Hepatocyte (in vitro differentiated cells): ENCODE measurements at regions not wholly inside any gene's neighbourhood (a gene's known extent, or its start where the extent isn't known, plus 50 kb on each side); places are given as distances from the start of the nearest gene placed in this dataset.

ENCODE experiments used
- DNase-seq: peaks from one replicate; pipeline ENCODE4 v3.0.0-alpha.2; 2016; ENCODE audit warnings: low spot score
- H2AFZ ChIP-seq: fragments of 200-600 bp; sonication (generic); 2 replicates; pipeline ENCODE4 v1.6.0; 2016; ENCODE audit warnings: antibody characterized with exemption, mild to moderate bottlenecking
- H3K27ac ChIP-seq: fragments of 200-600 bp; sonication (generic); 2 replicates; pipeline ENCODE4 v1.5.1; 2016; ENCODE audit warnings: mild to moderate bottlenecking
- H3K27me3 ChIP-seq: fragments of 200-600 bp; sonication (generic); 2 replicates; pipeline ENCODE4 v1.6.1; 2016
- H3K36me3 ChIP-seq: fragments of 200-600 bp; sonication (generic); replicated peaks from 2 replicates; pipeline ENCODE4 v1.5.1; 2016; ENCODE audit warnings: low read depth; ENCODE audit not compliant: insufficient read depth
- H3K4me1 ChIP-seq: fragments of 200-600 bp; sonication (generic); 2 replicates; pipeline ENCODE4 v1.5.1; 2016; ENCODE audit warnings: mild to moderate bottlenecking, moderate library complexity; ENCODE audit not compliant: insufficient read depth
- H3K4me2 ChIP-seq: fragments of 200-600 bp; sonication (generic); 2 replicates; pipeline ENCODE4 v1.6.0; 2016
- H3K4me3 ChIP-seq: fragments of 200-600 bp; sonication (generic); 2 replicates; pipeline ENCODE4 v1.5.1; 2016; ENCODE audit warnings: mild to moderate bottlenecking
- H3K79me2 ChIP-seq: fragments of 200-600 bp; sonication (generic); 2 replicates; pipeline ENCODE4 v1.6.0; 2017; ENCODE audit warnings: mild to moderate bottlenecking
- H3K9me2 ChIP-seq: fragments of 200-600 bp; sonication (generic); replicated peaks from 2 replicates; pipeline ENCODE4 v1.6.0; 2017; ENCODE audit warnings: mild to moderate bottlenecking; ENCODE audit not compliant: insufficient read depth
- H3K9me3 ChIP-seq: fragments of 200-600 bp; sonication (generic); 2 replicates; pipeline ENCODE4 v1.5.1; 2016; ENCODE audit warnings: low read depth, mild to moderate bottlenecking
- H4K20me1 ChIP-seq: fragments of 200-600 bp; sonication (generic); 2 replicates; pipeline ENCODE4 v1.6.0; 2016; ENCODE audit warnings: mild to moderate bottlenecking; ENCODE audit not compliant: insufficient read depth, poor library complexity, severe bottlenecking
- EZH2 ChIP-seq: fragments of 200-600 bp; sonication (generic); IDR thresholded peaks from 2 replicates; pipeline ENCODE4 v1.6.1; 2016; ENCODE audit warnings: antibody characterized with exemption, mild to moderate bottlenecking, borderline replicate concordance
- EZH2phosphoT487 ChIP-seq: fragments of 200-600 bp; sonication (generic); IDR thresholded peaks from one replicate; pipeline ENCODE4 v1.6.1; 2018; ENCODE audit warnings: antibody characterized with exemption, mild to moderate bottlenecking, low read depth, moderate library complexity; ENCODE audit not compliant: unreplicated experiment, severe bottlenecking
- WGBS: methylation state at CpG from one replicate; pipeline ENCODE4 v1.1.6; 2016; ENCODE audit warnings: low lambda C conversion rate; ENCODE audit errors: missing lambda C conversion rate; 5-methylcytosine and 5-hydroxymethylcytosine counted together
- TF ChIP-seq, protein P1 (sequence below): fragments of 200-600 bp; sonication (generic); IDR thresholded peaks from 2 replicates; pipeline ENCODE4 v1.5.1; 2016; ENCODE audit warnings: antibody characterized with exemption, mild to moderate bottlenecking; ENCODE audit not compliant: poor library complexity

DNA sequence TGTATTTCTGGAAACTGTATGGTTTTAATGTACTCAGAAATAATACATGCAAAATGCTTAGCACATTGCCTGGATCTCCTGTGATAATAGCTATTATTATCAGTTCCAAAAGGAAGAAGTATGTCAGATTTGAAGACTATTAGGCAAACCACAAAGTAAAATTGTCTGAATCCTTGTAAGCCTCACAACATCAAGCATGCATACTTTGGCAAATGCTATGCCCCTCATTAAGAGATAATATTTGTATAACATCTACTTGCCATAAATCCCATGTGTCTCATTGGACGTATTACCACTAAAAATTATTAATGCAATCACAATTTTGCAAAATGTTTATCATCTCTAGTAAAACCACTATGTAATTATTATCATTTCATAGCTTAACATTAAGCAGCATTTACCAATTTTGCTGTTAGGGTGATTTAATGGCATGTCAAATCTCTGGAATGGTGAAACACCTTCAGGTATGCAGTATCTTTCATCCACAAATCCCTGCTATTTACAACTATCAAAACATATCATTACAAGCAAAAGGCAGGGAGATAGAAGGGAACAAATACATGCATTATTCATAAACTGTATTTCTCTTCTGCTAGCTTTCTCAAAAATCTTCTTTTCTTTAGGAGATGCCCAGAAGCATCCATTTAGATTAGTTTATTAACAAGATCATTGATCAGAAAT lies 974.6 kb upstream of the RAG2 start:
- Histone ChIP-seq H3K4me1 (no peaks in the 10 kb centered on the region), H3K9me2 (no peaks in the 10 kb centered on the region), H2AFZ (no peak overlapping the region), H3K27me3 (no peaks in the 10 kb centered on the region), H3K36me3 (no peaks in the 10 kb centered on the region), H3K4me3 (no peak overlapping the region), H3K27ac (no peak overlapping the region), H3K79me2 (no peaks in the 10 kb centered on the region), H3K4me2 (no peak overlapping the region), H4K20me1 (no peaks in the 10 kb centered on the region), H3K9me3 (no peaks in the 10 kb centered on the region)
- no peak for TF ChIP-seq EZH2
- TF ChIP-seq, protein P1, sequence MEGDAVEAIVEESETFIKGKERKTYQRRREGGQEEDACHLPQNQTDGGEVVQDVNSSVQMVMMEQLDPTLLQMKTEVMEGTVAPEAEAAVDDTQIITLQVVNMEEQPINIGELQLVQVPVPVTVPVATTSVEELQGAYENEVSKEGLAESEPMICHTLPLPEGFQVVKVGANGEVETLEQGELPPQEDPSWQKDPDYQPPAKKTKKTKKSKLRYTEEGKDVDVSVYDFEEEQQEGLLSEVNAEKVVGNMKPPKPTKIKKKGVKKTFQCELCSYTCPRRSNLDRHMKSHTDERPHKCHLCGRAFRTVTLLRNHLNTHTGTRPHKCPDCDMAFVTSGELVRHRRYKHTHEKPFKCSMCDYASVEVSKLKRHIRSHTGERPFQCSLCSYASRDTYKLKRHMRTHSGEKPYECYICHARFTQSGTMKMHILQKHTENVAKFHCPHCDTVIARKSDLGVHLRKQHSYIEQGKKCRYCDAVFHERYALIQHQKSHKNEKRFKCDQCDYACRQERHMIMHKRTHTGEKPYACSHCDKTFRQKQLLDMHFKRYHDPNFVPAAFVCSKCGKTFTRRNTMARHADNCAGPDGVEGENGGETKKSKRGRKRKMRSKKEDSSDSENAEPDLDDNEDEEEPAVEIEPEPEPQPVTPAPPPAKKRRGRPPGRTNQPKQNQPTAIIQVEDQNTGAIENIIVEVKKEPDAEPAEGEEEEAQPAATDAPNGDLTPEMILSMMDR: no peak
- TF ChIP-seq EZH2phosphoT487: no peak
- no peak for DNase-seq
- WGBS: 39% methylated on average over 1 of the region's 1 CpG

DNA sequence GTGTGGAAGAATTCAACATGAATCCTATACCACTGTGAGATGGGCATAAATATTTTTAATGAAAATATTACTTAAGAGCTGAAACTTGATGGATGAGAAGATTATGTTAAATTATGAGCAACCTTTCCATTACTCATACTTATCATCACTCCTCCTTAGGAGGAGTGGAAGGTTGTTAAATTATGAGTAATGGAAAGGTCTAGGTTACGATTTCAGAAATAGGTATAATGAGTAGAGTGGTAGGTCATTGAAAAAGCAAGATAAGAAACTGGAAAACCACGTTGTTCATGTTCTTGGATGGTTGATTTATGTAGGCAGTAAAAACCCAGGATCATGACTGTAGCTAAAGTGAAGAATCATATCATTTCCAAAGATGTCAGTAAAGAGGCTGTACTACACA lies 973.2 kb upstream of the RAG2 start:
- Histone ChIP-seq H3K36me3 (no peaks in the 10 kb centered on the region), H3K27ac (no peak overlapping the region), H3K9me2 (no peaks in the 10 kb centered on the region), H2AFZ (no peak overlapping the region), H3K79me2 (no peaks in the 10 kb centered on the region), H3K4me1 (no peaks in the 10 kb centered on the region), H4K20me1 (no peaks in the 10 kb centered on the region), H3K4me3 (no peak overlapping the region), H3K9me3 (no peaks in the 10 kb centered on the region), H3K27me3 (no peaks in the 10 kb centered on the region), H3K4me2 (no peak overlapping the region)
- DNase-seq: no peak
- no peak for TF ChIP-seq EZH2
- TF ChIP-seq EZH2phosphoT487: no peak
- TF ChIP-seq, protein P1: no peak
- 49% methylated on average over 2 of the region's 2 CpGs for WGBS

DNA sequence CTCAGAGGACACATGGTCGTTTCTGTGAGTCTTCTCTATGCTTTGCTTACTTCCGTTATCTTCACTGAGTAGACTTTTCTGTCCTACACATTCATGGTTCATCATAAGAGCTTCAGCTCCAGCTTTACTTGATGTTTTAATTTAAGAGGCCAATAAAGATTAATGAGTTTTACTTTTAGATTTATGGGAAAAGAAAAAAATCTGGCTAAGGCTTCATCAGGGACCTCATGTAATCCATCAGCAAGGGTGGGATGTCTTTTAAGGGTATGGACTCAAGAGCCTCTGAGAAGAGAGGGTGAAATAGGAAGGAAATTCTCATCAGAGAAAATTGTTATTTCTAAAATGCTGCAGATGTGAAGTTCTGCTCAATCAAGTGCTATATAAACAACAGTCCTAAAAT lies 963.0 kb upstream of the RAG2 start:
- WGBS: 55% methylated on average over 2 of the region's 2 CpGs
- H3K4me3 ChIP-seq: no peak overlapping the region
- no peaks in the 10 kb centered on the region for H3K9me2 ChIP-seq
- H3K4me2 ChIP-seq: no peak overlapping the region
- no peak overlapping the region for H3K27ac ChIP-seq
- H3K79me2 ChIP-seq: no peaks in the 10 kb centered on the region
- H3K4me1 ChIP-seq: no peaks in the 10 kb centered on the region
- DNase-seq: no peak
- H3K27me3 ChIP-seq: no peaks in the 10 kb centered on the region
- no peaks in the 10 kb centered on the region for H3K9me3 ChIP-seq
- no peaks in the 10 kb centered on the region for H4K20me1 ChIP-seq
- TF ChIP-seq EZH2: no peak
- TF ChIP-seq, protein P1: no peak
- no peak for TF ChIP-seq EZH2phosphoT487
- no peaks in the 10 kb centered on the region for H3K36me3 ChIP-seq
- no peak overlapping the region for H2AFZ ChIP-seq

DNA sequence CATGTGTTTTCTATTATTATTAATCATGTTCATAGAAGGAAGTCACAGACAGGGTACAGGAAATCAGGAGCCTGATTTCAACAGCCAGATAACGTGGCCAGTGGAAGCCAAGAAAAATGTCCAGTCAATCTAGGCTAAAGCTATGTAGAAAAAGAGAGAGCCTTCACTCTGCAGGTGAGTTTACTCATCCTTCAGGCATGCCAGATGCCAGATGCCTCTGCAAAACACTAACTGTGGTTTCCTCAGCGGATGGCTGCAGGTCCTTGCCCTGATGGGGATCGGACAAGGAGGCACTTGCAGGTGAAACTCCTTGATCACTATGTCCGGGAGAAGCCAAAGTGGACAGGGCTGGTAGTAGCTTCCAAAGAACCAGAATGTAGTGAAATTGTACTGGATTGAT lies 962.3 kb upstream of the RAG2 start:
- Histone ChIP-seq H3K4me3 (no peak overlapping the region), H3K27ac (no peak overlapping the region), H3K27me3 (no peaks in the 10 kb centered on the region), H4K20me1 (no peaks in the 10 kb centered on the region), H3K36me3 (no peaks in the 10 kb centered on the region), H3K4me2 (no peak overlapping the region), H3K9me2 (no peaks in the 10 kb centered on the region), H3K79me2 (no peaks in the 10 kb centered on the region), H3K9me3 (no peaks in the 10 kb centered on the region), H3K4me1 (no peaks in the 10 kb centered on the region), H2AFZ (no peak overlapping the region)
- DNase-seq: no peak
- 52% methylated on average over 4 of the region's 4 CpGs for WGBS
- TF ChIP-seq, protein P1: no peak
- TF ChIP-seq EZH2 (no peak), EZH2phosphoT487 (no peak)
